ENCODE measurements at regions not wholly inside any gene's neighbourhood (a gene's known extent, or its start where the extent isn't known, plus 50 kb on each side); places are given as distances from the start of the nearest gene placed in this dataset.

DNA sequence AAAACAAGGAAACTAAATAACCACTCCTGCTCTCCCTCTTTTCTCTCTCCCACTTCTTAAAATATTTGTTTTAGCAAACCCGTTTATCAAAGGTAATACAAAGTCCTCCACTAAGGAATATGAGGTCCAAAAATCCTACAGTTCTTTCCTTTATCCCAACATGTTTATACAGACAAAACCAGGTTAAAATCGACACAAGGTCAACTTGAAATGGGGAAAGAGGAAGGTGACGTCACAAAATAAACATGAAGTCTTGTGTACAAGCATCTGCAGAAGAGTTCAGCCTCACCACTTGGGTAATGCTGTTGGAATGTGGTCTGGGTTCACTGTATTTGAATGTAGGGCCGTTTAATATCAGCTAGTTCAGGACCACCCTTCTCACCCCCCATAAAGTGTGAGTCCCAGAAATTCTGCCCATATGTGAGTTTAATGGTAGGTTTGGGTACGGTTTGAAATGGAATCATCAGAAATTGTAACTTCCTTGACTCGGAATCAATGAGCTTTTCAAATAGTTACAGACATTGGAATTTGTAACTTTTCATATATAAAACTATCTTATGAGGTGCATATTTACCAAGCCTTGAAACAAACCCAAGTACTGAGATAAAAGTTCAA, 120.0 kb upstream of the SLC38A2 start:
- TF ChIP-seq, protein P1, sequence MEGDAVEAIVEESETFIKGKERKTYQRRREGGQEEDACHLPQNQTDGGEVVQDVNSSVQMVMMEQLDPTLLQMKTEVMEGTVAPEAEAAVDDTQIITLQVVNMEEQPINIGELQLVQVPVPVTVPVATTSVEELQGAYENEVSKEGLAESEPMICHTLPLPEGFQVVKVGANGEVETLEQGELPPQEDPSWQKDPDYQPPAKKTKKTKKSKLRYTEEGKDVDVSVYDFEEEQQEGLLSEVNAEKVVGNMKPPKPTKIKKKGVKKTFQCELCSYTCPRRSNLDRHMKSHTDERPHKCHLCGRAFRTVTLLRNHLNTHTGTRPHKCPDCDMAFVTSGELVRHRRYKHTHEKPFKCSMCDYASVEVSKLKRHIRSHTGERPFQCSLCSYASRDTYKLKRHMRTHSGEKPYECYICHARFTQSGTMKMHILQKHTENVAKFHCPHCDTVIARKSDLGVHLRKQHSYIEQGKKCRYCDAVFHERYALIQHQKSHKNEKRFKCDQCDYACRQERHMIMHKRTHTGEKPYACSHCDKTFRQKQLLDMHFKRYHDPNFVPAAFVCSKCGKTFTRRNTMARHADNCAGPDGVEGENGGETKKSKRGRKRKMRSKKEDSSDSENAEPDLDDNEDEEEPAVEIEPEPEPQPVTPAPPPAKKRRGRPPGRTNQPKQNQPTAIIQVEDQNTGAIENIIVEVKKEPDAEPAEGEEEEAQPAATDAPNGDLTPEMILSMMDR (IDR thresholded peaks at IDR 0.05 in 2 of 3, conservative IDR thresholded peaks at IDR 0.05 in 1 of 3; ENCODE audit: borderline replicate concordance in 1 of 3, insufficient read depth in 1 of 3, low read depth in 2 of 3, low read length in 2 of 3): no peak
- TF ChIP-seq SIN3A (IDR thresholded peaks at IDR 0.05; ENCODE audit: low read depth) (no peak), EZH2 (IDR thresholded peaks at IDR 0.05) (no peak), POLR2AphosphoS5 (IDR thresholded peaks at IDR 0.05; ENCODE audit: low read depth, low read length) (peak; percentile 37; the same call in 1 of the 2 replicates), ELF1 (IDR thresholded peaks at IDR 0.05; ENCODE audit: borderline replicate concordance, low read depth) (no peak), ZNF274 (IDR thresholded peaks at IDR 0.05; ENCODE audit: low read depth, low read length) (no peak), RAD21 (IDR thresholded peaks at IDR 0.05; ENCODE audit: low read depth) (no peak), POLR2A (IDR thresholded peaks at IDR 0.05; ENCODE audit: borderline replicate concordance, extremely low read depth, insufficient read depth, insufficient read length) (no peak), TCF7L2 (IDR thresholded peaks at IDR 0.05; ENCODE audit: borderline replicate concordance, extremely low read depth, insufficient read depth, insufficient read length) (no peak), EZH2phosphoT487 (IDR thresholded peaks at IDR 0.05; ENCODE audit: borderline replicate concordance) (no peak), CEBPB (IDR thresholded peaks at IDR 0.05; ENCODE audit: low read depth) (peak; percentile 83), YY1 (IDR thresholded peaks at IDR 0.05; ENCODE audit: extremely low read depth, insufficient replicate concordance, low read depth, low read length) (no peak)
- TF ChIP-seq, protein P2, sequence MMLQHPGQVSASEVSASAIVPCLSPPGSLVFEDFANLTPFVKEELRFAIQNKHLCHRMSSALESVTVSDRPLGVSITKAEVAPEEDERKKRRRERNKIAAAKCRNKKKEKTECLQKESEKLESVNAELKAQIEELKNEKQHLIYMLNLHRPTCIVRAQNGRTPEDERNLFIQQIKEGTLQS (IDR thresholded peaks at IDR 0.05): no peak
- TF ChIP-seq, protein P3, sequence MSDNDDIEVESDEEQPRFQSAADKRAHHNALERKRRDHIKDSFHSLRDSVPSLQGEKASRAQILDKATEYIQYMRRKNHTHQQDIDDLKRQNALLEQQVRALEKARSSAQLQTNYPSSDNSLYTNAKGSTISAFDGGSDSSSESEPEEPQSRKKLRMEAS (IDR thresholded peaks at IDR 0.05): no peak

All from HCT116 (cell line).